Right lobe of liver (tissue), 6 donors: ENCODE measurements at regions not wholly inside any gene's neighbourhood (a gene's known extent, or its start where the extent isn't known, plus 50 kb on each side); places are given as distances from the start of the nearest gene placed in this dataset.

Experiments
- ATAC-seq, 4 donors: fragments of 200-7000 bp; cut with Tn5 transposase; one replicate each; pipeline ENCODE4 v1.9.1; 2020; ENCODE audit warnings: mild to moderate bottlenecking in 4 of 4, moderate library complexity in 4 of 4
- DNase-seq, 3 donors: peaks; one replicate each; pipeline ENCODE4 v3.0.0-alpha.2; 2020
- H3K27ac ChIP-seq, 3 donors: fragments of 200-600 bp; one replicate each; pipeline ENCODE4 v1.8.0; 2022
- H3K27me3 ChIP-seq, 2 donors: fragments of 200-600 bp; one replicate each; pipeline ENCODE4 v1.8.0; 2022
- H3K36me3 ChIP-seq, 4 donors: fragments of 200-600 bp; sonication (generic) in 1 of 4; one replicate each; pipeline versions ENCODE4 v1.5.1 to v1.8.0; 2017 to 2022; ENCODE audit warnings: control low read depth in 1 of 4
- H3K4me1 ChIP-seq, 4 donors: fragments of 200-600 bp; sonication (generic) in 1 of 4; one replicate each; pipeline versions ENCODE4 v1.5.1 to v1.8.0; 2017 to 2022; ENCODE audit warnings: control low read depth in 1 of 4
- H3K4me3 ChIP-seq, 3 donors: fragments of 200-600 bp; one replicate each; pipeline ENCODE4 v1.8.0; 2022
- H3K9me3 ChIP-seq, 4 donors: fragments of 200-600 bp; sonication (generic) in 1 of 4; one replicate each; pipeline versions ENCODE4 v1.5.1 to v1.8.0; 2017 to 2022; ENCODE audit warnings: control low read depth in 1 of 4
- CTCF ChIP-seq, 4 donors: fragments of 200-600 bp in 3 of 4; fragments of 450-650 bp in 1 of 4; IDR thresholded peaks; one replicate each; pipeline versions ENCODE4 v1.5.1 to v1.8.0; 2016 to 2022; ENCODE audit warnings: antibody characterized with exemption in 4 of 4, mild to moderate bottlenecking in 2 of 4
- POLR2A ChIP-seq: fragments of 450-650 bp; IDR thresholded peaks from one replicate; pipeline ENCODE4 v1.6.1; 2017; ENCODE audit warnings: antibody characterized with exemption, mild to moderate bottlenecking
- WGBS: methylation state at CpG from one replicate; pipeline ENCODE4 v1.1.6; 2018; ENCODE audit warnings: low coverage, low lambda C conversion rate; ENCODE audit not compliant: insufficient coverage; ENCODE audit errors: missing lambda C conversion rate; 5-methylcytosine and 5-hydroxymethylcytosine counted together
- intact Hi-C, 2 donors: fragments of 100-400 bp; cut with DNase I; formaldehyde crosslinking; loops; one replicate each; pipeline versions ENCODE4 v1.11.2 to v1.14.1; 2022
- donor health status: DM: no; HTN: yes; CAD: no.
- donor health status: DM: no; HTN: no; CAD: no.
- donor health status: DM: no; HTN: no; CAD: no.
- donor health status: DM: no; HTN: yes; CAD: no.
- donor health status: DM: no; HTN: yes; CAD: no.

- no peaks in the 10 kb centered on the region for H3K9me3 ChIP-seq
- H3K4me3 ChIP-seq = no peak overlapping the region
- no peak for ATAC-seq
- H3K36me3 ChIP-seq = no peaks in the 10 kb centered on the region
- no peak overlapping the region for H3K27ac ChIP-seq
- TF ChIP-seq CTCF (IDR thresholded peaks at IDR 0.05) (no peak), POLR2A (no peak)
- intact Hi-C loops = no loop called here
- no peaks in the 10 kb centered on the region for H3K4me1 ChIP-seq
- WGBS = 51% methylated on average over 3 of the region's 3 CpGs
- no peaks in the 10 kb centered on the region for H3K27me3 ChIP-seq
- no peak for DNase-seq
Observed at GRCh38 chr6:78500299-78501089, 366.9 kb upstream of the IRAK1BP1 start.

GRCh38 chr6:78502386-78502887 lies 364.9 kb upstream of the IRAK1BP1 start:
- intact Hi-C loops = no loop called here
- Histone ChIP-seq H3K9me3 (no peaks in the 10 kb centered on the region), H3K27ac (no peak overlapping the region), H3K27me3 (no peaks in the 10 kb centered on the region), H3K36me3 (no peaks in the 10 kb centered on the region), H3K4me3 (no peak overlapping the region), H3K4me1 (no peaks in the 10 kb centered on the region)
- DNase-seq (no peak), ATAC-seq (no peak)
- TF ChIP-seq POLR2A = no peak
- no peak for TF ChIP-seq CTCF (IDR thresholded peaks at IDR 0.05)
- no CpG with 5 or more reads among the region's 2 CpGs for WGBS

- TF ChIP-seq POLR2A (no peak), CTCF (IDR thresholded peaks at IDR 0.05) (no peak)
- no peak overlapping the region for H3K4me3 ChIP-seq
- DNase-seq (no peak), ATAC-seq (peak; percentile 28 to 58 (median 45))
- WGBS = 42% methylated on average over 4 of the region's 4 CpGs
- H3K9me3 ChIP-seq = no peaks in the 10 kb centered on the region
- no peaks in the 10 kb centered on the region for H3K36me3 ChIP-seq
- no peak overlapping the region for H3K27ac ChIP-seq
- H3K27me3 ChIP-seq = no peaks in the 10 kb centered on the region
- intact Hi-C loops = no loop called here
- H3K4me1 ChIP-seq = no peaks in the 10 kb centered on the region
Observed at GRCh38 chr6:78505178-78505577, 362.2 kb upstream of the IRAK1BP1 start.

GRCh38 chr6:78511009-78511408 lies 356.3 kb upstream of the IRAK1BP1 start:
- Histone ChIP-seq H3K27me3 (no peaks in the 10 kb centered on the region), H3K36me3 (no peaks in the 10 kb centered on the region), H3K9me3 (no peaks in the 10 kb centered on the region), H3K4me3 (no peak overlapping the region), H3K27ac (no peak overlapping the region), H3K4me1 (no peaks in the 10 kb centered on the region)
- no peak for DNase-seq
- no peak for TF ChIP-seq CTCF (IDR thresholded peaks at IDR 0.05)
- TF ChIP-seq POLR2A = no peak
- WGBS = 64% methylated on average over 2 of the region's 2 CpGs
- intact Hi-C loops = no loop called here
- ATAC-seq = no peak
